ENCODE measurements at regions not wholly inside any gene's neighbourhood (a gene's known extent, or its start where the extent isn't known, plus 50 kb on each side); places are given as distances from the start of the nearest gene placed in this dataset.

- DNase-seq: no peak
Observed at GRCh38 chr9:129339539-129340157, 161.6 kb upstream of the IER5L start.

- DNase-seq: peak; percentile 73
Observed at GRCh38 chr9:129338724-129339430, 160.8 kb upstream of the IER5L start.

- no peak for DNase-seq
Observed at GRCh38 chr9:129337336-129338140, 159.5 kb upstream of the IER5L start.

- DNase-seq: peak; percentile 78
Observed at GRCh38 chr9:129336601-129337331, 158.7 kb upstream of the IER5L start.

GRCh38 chr9:129336130-129336528, 158.1 kb upstream of the IER5L start:
- peak; percentile 68 for DNase-seq

- no peak for DNase-seq
Observed at GRCh38 chr9:129335464-129336129, 157.5 kb upstream of the IER5L start.

GRCh38 chr9:129334105-129334935, 156.3 kb upstream of the IER5L start:
- peak; percentile 98 for DNase-seq

GRCh38 chr9:129333617-129334104, 155.6 kb upstream of the IER5L start:
- DNase-seq: no peak

GRCh38 chr9:129332581-129332980, 154.5 kb upstream of the IER5L start:
- DNase-seq: no peak

GRCh38 chr9:129331772-129332500, 153.9 kb upstream of the IER5L start:
- peak; percentile 67 for DNase-seq

GRCh38 chr9:129331493-129331765, 153.4 kb upstream of the IER5L start:
- DNase-seq: no peak

GRCh38 chr9:129330711-129331492, 152.8 kb upstream of the IER5L start:
- DNase-seq: no peak

- DNase-seq: peak; percentile 74
Observed at GRCh38 chr9:129328355-129329042, 150.4 kb upstream of the IER5L start.

- DNase-seq: no peak
Observed at GRCh38 chr9:129327552-129328328, 149.7 kb upstream of the IER5L start.

GRCh38 chr9:129326061-129327005, 148.3 kb upstream of the IER5L start:
- DNase-seq: no peak

- DNase-seq: no peak
Observed at GRCh38 chr9:129324808-129325502, 146.9 kb upstream of the IER5L start.

All from fibroblast of skin of scalp (primary cell).